ENCODE measurements at regions not wholly inside any gene's neighbourhood (a gene's known extent, or its start where the extent isn't known, plus 50 kb on each side); places are given as distances from the start of the nearest gene placed in this dataset.

DNA sequence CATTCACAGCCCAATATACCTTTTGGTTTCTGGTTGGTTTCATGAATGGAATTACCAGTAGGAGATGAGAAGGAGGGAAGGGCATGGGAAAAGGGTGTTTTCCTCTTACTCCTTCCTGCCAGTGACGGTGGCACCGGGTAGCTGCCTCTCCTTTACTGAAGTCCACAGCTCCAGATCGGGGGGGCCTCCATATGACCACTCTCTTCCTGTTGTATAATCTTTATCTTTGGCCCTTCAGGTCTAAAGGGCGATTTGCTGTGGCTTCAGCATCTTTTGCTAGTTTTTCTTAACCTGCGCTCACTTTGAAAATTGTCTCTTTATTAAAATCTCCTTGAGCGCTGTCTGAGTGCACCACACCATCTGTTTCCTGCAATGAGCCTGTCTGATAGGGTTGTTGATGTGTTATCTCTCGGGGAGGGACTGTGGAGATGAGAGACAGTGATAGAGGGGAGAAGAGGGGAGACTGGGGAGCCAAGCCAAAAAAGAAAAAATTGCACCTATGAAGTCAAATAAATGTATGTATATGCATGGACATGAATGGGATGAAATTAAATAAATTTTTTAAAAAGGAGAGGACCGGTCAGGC, 449.3 kb upstream of the KLF4 start:
- Histone ChIP-seq H3K36me3 (replicated peaks; ENCODE audit: low read depth, low read length) (no peaks in the 10 kb centered on the region), H3K9me3 (ENCODE audit: insufficient read depth, low read length) (no peaks in the 10 kb centered on the region), H3K79me2 (ENCODE audit: low read length) (no peaks in the 10 kb centered on the region), H2AFZ (ENCODE audit: low read depth, low read length) (no peak overlapping the region), H3K9ac (ENCODE audit: low read length) (no peak overlapping the region), H3K4me1 (ENCODE audit: low read length) (no peaks in the 10 kb centered on the region), H3K4me2 (ENCODE audit: low read length) (no peak overlapping the region), H3K4me3 (ENCODE audit: low read length) (no peak overlapping the region), H3K27ac (ENCODE audit: low read length) (no peak overlapping the region), H3K27me3 (ENCODE audit: low read depth, low read length) (peaks cover 6% of the 10 kb centered on the region), H4K20me1 (ENCODE audit: insufficient read depth, low read length) (no peaks in the 10 kb centered on the region)
- TF ChIP-seq, protein P1, sequence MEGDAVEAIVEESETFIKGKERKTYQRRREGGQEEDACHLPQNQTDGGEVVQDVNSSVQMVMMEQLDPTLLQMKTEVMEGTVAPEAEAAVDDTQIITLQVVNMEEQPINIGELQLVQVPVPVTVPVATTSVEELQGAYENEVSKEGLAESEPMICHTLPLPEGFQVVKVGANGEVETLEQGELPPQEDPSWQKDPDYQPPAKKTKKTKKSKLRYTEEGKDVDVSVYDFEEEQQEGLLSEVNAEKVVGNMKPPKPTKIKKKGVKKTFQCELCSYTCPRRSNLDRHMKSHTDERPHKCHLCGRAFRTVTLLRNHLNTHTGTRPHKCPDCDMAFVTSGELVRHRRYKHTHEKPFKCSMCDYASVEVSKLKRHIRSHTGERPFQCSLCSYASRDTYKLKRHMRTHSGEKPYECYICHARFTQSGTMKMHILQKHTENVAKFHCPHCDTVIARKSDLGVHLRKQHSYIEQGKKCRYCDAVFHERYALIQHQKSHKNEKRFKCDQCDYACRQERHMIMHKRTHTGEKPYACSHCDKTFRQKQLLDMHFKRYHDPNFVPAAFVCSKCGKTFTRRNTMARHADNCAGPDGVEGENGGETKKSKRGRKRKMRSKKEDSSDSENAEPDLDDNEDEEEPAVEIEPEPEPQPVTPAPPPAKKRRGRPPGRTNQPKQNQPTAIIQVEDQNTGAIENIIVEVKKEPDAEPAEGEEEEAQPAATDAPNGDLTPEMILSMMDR (IDR thresholded peaks at IDR 0.05; ENCODE audit: low read depth, low read length): no peak
- TF ChIP-seq EZH2phosphoT487 (IDR thresholded peaks at IDR 0.05; ENCODE audit: low read depth): no peak

DNA sequence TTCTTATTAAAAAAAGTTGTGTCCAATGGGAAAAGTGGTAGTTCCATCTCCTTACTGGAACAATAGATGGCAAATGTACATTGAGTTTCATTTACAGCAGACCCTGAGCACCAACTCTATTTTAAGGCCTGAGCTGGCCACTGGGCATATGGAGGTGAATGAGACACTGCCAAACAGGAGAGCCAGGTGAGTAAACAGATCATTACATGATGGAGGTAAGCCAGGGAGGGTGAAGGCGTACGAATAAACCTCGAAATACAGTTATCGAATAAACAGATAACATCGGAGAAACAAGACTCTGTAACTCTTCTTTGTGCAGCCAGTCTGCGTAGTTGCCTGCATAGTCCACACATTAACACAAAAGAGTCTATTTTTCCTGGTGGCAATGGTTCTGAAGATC, 446.4 kb upstream of the KLF4 start:
- no peaks in the 10 kb centered on the region for H3K4me1 ChIP-seq (ENCODE audit: low read length)
- H3K79me2 ChIP-seq (ENCODE audit: low read length): no peaks in the 10 kb centered on the region

GRCh38 chr9:107933516-107933915, 443.9 kb upstream of the KLF4 start:
- no peak overlapping the region for H3K27ac ChIP-seq (ENCODE audit: low read length)
- H3K4me1 ChIP-seq (ENCODE audit: low read length): no peaks in the 10 kb centered on the region
- TF ChIP-seq, protein P1 (IDR thresholded peaks at IDR 0.05; ENCODE audit: low read depth, low read length): no peak
- no peak for TF ChIP-seq EZH2phosphoT487 (IDR thresholded peaks at IDR 0.05; ENCODE audit: low read depth)
- no peak overlapping the region for H2AFZ ChIP-seq (ENCODE audit: low read depth, low read length)
- H3K4me2 ChIP-seq (ENCODE audit: low read length): no peak overlapping the region
- H3K27me3 ChIP-seq (ENCODE audit: low read depth, low read length): no peaks in the 10 kb centered on the region
- H3K4me3 ChIP-seq (ENCODE audit: low read length): no peak overlapping the region
- no peaks in the 10 kb centered on the region for H3K79me2 ChIP-seq (ENCODE audit: low read length)
- no peak overlapping the region for H3K9ac ChIP-seq (ENCODE audit: low read length)
- H3K9me3 ChIP-seq (ENCODE audit: insufficient read depth, low read length): no peaks in the 10 kb centered on the region
- H4K20me1 ChIP-seq (ENCODE audit: insufficient read depth, low read length): no peaks in the 10 kb centered on the region
- H3K36me3 ChIP-seq (replicated peaks; ENCODE audit: low read depth, low read length): no peaks in the 10 kb centered on the region

More for the DNA sequence above, 446.4 kb upstream of the KLF4 start:
- no peaks in the 10 kb centered on the region for H3K9me3 ChIP-seq (ENCODE audit: insufficient read depth, low read length)
- TF ChIP-seq, protein P1 (IDR thresholded peaks at IDR 0.05; ENCODE audit: low read depth, low read length): no peak
- TF ChIP-seq EZH2phosphoT487 (IDR thresholded peaks at IDR 0.05; ENCODE audit: low read depth): no peak
- no peaks in the 10 kb centered on the region for H4K20me1 ChIP-seq (ENCODE audit: insufficient read depth, low read length)
- no peak overlapping the region for H3K27ac ChIP-seq (ENCODE audit: low read length)
- H3K27me3 ChIP-seq (ENCODE audit: low read depth, low read length): peaks cover 3% of the 10 kb centered on the region
- no peaks in the 10 kb centered on the region for H3K36me3 ChIP-seq (replicated peaks; ENCODE audit: low read depth, low read length)
- no peak overlapping the region for H3K4me2 ChIP-seq (ENCODE audit: low read length)
- H3K4me3 ChIP-seq (ENCODE audit: low read length): no peak overlapping the region
- no peak overlapping the region for H3K9ac ChIP-seq (ENCODE audit: low read length)
- H2AFZ ChIP-seq (ENCODE audit: low read depth, low read length): no peak overlapping the region

GRCh38 chr9:107933097-107933496, 443.5 kb upstream of the KLF4 start:
- Histone ChIP-seq H2AFZ (ENCODE audit: low read depth, low read length) (no peak overlapping the region), H4K20me1 (ENCODE audit: insufficient read depth, low read length) (no peaks in the 10 kb centered on the region), H3K4me2 (ENCODE audit: low read length) (no peak overlapping the region), H3K79me2 (ENCODE audit: low read length) (no peaks in the 10 kb centered on the region), H3K27me3 (ENCODE audit: low read depth, low read length) (no peaks in the 10 kb centered on the region), H3K4me3 (ENCODE audit: low read length) (no peak overlapping the region), H3K36me3 (replicated peaks; ENCODE audit: low read depth, low read length) (no peaks in the 10 kb centered on the region), H3K27ac (ENCODE audit: low read length) (no peak overlapping the region), H3K9ac (ENCODE audit: low read length) (no peak overlapping the region), H3K9me3 (ENCODE audit: insufficient read depth, low read length) (no peaks in the 10 kb centered on the region), H3K4me1 (ENCODE audit: low read length) (no peaks in the 10 kb centered on the region)
- TF ChIP-seq EZH2phosphoT487 (IDR thresholded peaks at IDR 0.05; ENCODE audit: low read depth): no peak
- TF ChIP-seq, protein P1 (IDR thresholded peaks at IDR 0.05; ENCODE audit: low read depth, low read length): no peak
